HEK293 (cell line): ENCODE measurements at regions not wholly inside any gene's neighbourhood (a gene's known extent, or its start where the extent isn't known, plus 50 kb on each side); places are given as distances from the start of the nearest gene placed in this dataset.

Experiments used
- CTCF ChIA-PET: fragments of 350-600 bp; formaldehyde crosslinking; extraction: SDS; loops from one replicate; lab custom pipeline; 2021; ENCODE audit warnings: antibody characterized with exemption; lab: Yijun Ruan, JAX
- POLR2A ChIA-PET: fragments of 300-600 bp; formaldehyde crosslinking; extraction: SDS; loops from one replicate; lab custom pipeline; 2020; ENCODE audit warnings: antibody characterized with exemption, inconsistent platforms; lab: Yijun Ruan, JAX
- H3K27ac ChIP-seq: fragments of 200-500 bp; sonication (Bioruptor generic); 2 replicates; pipeline ENCODE4 v1.5.1; 2014; ENCODE audit warnings: low read depth, low read length, control low read depth, inconsistent platforms; ENCODE audit errors: extremely low read depth
- H3K36me3 ChIP-seq, 2 experiments: fragments of 200-500 bp in 1 of 2; sonication (Bioruptor generic) in 1 of 2; 1 replicate in 1 of 2; 2 replicates in 1 of 2; pipeline ENCODE4 v1.5.1; 2014 to 2017; ENCODE audit warnings: inconsistent platforms in 2 of 2, low read length in 2 of 2; ENCODE audit not compliant: control insufficient read depth in 2 of 2, insufficient read depth in 1 of 2
- H3K4me1 ChIP-seq: fragments of 200-500 bp; sonication (Bioruptor generic); 2 replicates; pipeline ENCODE4 v1.5.1; 2014; ENCODE audit warnings: mild to moderate bottlenecking, low read length, inconsistent platforms; ENCODE audit not compliant: control insufficient read depth, insufficient read depth
- H3K4me3 ChIP-seq: 2 replicates; pipeline ENCODE4 v1.5.1; 2011; ENCODE audit warnings: low read depth, mild to moderate bottlenecking, control low read depth, low read length, moderate library complexity
- H3K9me3 ChIP-seq: fragments of 200-500 bp; sonication (Bioruptor generic); 2 replicates; pipeline ENCODE4 v1.5.1; 2014; ENCODE audit warnings: low read depth, low read length, inconsistent platforms; ENCODE audit not compliant: control insufficient read depth, insufficient read depth
- BCL11B ChIP-seq: fragments of 450-650 bp; formaldehyde crosslinking; IDR thresholded peaks from 2 replicates; pipeline ENCODE4 v1.5.1; 2016; ENCODE audit warnings: low read depth, missing biosample characterization, missing genetic modification characterization
- GFI1B ChIP-seq: fragments of 450-650 bp; formaldehyde crosslinking; IDR thresholded peaks from 2 replicates; pipeline ENCODE4 v1.5.1; 2016; ENCODE audit warnings: missing biosample characterization, missing genetic modification characterization
- REPIN1 ChIP-seq: fragments of 450-650 bp; formaldehyde crosslinking; IDR thresholded peaks from 2 replicates; pipeline ENCODE4 v1.5.1; 2017; ENCODE audit warnings: missing biosample characterization, missing genetic modification characterization, low read depth
- SP2 ChIP-seq: fragments of 450-650 bp; formaldehyde crosslinking; IDR thresholded peaks from 2 replicates; pipeline ENCODE4 v1.5.1; 2016; ENCODE audit warnings: missing biosample characterization, missing genetic modification characterization
- ZNF140 ChIP-seq: fragments of 450-650 bp; formaldehyde crosslinking; IDR thresholded peaks from 2 replicates; pipeline ENCODE4 v1.5.1; 2016; ENCODE audit warnings: missing biosample characterization, missing genetic modification characterization
- ZNF16 ChIP-seq: fragments of 450-650 bp; formaldehyde crosslinking; IDR thresholded peaks from 2 replicates; pipeline ENCODE4 v1.5.1; 2016; ENCODE audit warnings: low read depth, missing biosample characterization, missing genetic modification characterization
- ZNF202 ChIP-seq: fragments of 450-650 bp; formaldehyde crosslinking; IDR thresholded peaks from 2 replicates; pipeline ENCODE4 v1.5.1; 2016; ENCODE audit warnings: missing biosample characterization, missing genetic modification characterization, borderline replicate concordance
- ZNF266 ChIP-seq: fragments of 450-650 bp; formaldehyde crosslinking; IDR thresholded peaks from 2 replicates; pipeline ENCODE4 v1.5.1; 2016; ENCODE audit warnings: missing biosample characterization, missing genetic modification characterization, low read depth
- ZNF341 ChIP-seq: fragments of 450-650 bp; formaldehyde crosslinking; IDR thresholded peaks from 2 replicates; pipeline ENCODE4; 2016; ENCODE audit warnings: low read depth, missing biosample characterization, missing genetic modification characterization
- ZNF366 ChIP-seq: fragments of 450-650 bp; formaldehyde crosslinking; conservative IDR thresholded peaks from 2 replicates; pipeline ENCODE4 v1.5.1; 2016; ENCODE audit warnings: missing biosample characterization, missing genetic modification characterization
- ZNF530 ChIP-seq: fragments of 450-650 bp; formaldehyde crosslinking; IDR thresholded peaks from 2 replicates; pipeline ENCODE4 v1.5.1; 2016; ENCODE audit warnings: low read depth, missing biosample characterization, missing genetic modification characterization
- ZNF677 ChIP-seq: fragments of 450-650 bp; IDR thresholded peaks from 2 replicates; pipeline ENCODE4 v1.5.0; 2018; ENCODE audit warnings: missing biosample characterization, mild to moderate bottlenecking, missing genetic modification characterization, moderate library complexity
- TF ChIP-seq, protein P1 (sequence below): fragments of 450-650 bp; formaldehyde crosslinking; IDR thresholded peaks from 2 replicates; pipeline ENCODE4 v1.5.1; 2016; ENCODE audit warnings: missing biosample characterization, missing genetic modification characterization, low read depth
- TF ChIP-seq, protein P2 (sequence below): fragments of 450-650 bp; formaldehyde crosslinking; IDR thresholded peaks from 2 replicates; pipeline ENCODE4 v1.5.1; 2016; ENCODE audit warnings: missing biosample characterization, missing genetic modification characterization
- TF ChIP-seq, protein P3 (sequence below): fragments of 450-650 bp; formaldehyde crosslinking; IDR thresholded peaks from 2 replicates; pipeline ENCODE4 v1.5.1; 2017; ENCODE audit warnings: missing biosample characterization, missing genetic modification characterization
- TF ChIP-seq, protein P4 (sequence below): fragments of 450-650 bp; formaldehyde crosslinking; IDR thresholded peaks from 2 replicates; pipeline ENCODE4 v1.5.1; 2016; ENCODE audit warnings: missing biosample characterization, missing genetic modification characterization
- TF ChIP-seq, protein P5 (sequence below): fragments of 450-650 bp; formaldehyde crosslinking; IDR thresholded peaks from 2 replicates; pipeline ENCODE4 v1.5.1; 2016; ENCODE audit warnings: missing biosample characterization, missing genetic modification characterization, borderline replicate concordance
- TF ChIP-seq, protein P6 (sequence below): fragments of 450-650 bp; IDR thresholded peaks from 2 replicates; pipeline ENCODE4 v1.5.1; 2018; ENCODE audit warnings: missing biosample characterization, missing genetic modification characterization

DNA sequence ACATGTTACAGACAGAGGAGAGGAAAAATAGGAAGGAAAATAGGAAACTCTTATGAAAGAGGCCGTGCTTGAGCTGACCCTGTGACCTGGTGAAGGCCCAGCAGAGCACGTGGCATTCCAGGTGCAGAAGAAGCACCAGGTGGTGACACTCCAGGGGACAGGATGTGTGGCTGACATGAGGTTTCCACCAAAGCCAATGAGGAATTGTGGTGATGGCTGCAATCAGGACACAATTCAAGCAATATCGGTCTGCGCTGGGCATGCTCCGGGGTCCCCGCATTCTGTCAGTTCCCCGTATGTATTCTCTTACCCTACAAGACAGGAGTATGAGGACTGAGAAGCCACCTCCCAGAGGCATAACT, 504.2 kb downstream of the EIPR1 start:
- no peak overlapping the region for H3K4me3 ChIP-seq
- TF ChIP-seq ZNF140 (tag by site-specific recombination) (no peak), ZNF16 (tag by site-specific recombination) (no peak), GFI1B (tag by site-specific recombination) (no peak), ZNF530 (tag by site-specific recombination) (no peak), REPIN1 (tag by site-specific recombination) (no peak), ZNF266 (no peak), BCL11B (tag by site-specific recombination) (no peak), ZNF366 (no peak), ZNF341 (tag by site-specific recombination) (no peak), ZNF677 (tag by site-specific recombination) (no peak), SP2 (tag by site-specific recombination) (no peak), ZNF202 (no peak)
- TF ChIP-seq, protein P1, sequence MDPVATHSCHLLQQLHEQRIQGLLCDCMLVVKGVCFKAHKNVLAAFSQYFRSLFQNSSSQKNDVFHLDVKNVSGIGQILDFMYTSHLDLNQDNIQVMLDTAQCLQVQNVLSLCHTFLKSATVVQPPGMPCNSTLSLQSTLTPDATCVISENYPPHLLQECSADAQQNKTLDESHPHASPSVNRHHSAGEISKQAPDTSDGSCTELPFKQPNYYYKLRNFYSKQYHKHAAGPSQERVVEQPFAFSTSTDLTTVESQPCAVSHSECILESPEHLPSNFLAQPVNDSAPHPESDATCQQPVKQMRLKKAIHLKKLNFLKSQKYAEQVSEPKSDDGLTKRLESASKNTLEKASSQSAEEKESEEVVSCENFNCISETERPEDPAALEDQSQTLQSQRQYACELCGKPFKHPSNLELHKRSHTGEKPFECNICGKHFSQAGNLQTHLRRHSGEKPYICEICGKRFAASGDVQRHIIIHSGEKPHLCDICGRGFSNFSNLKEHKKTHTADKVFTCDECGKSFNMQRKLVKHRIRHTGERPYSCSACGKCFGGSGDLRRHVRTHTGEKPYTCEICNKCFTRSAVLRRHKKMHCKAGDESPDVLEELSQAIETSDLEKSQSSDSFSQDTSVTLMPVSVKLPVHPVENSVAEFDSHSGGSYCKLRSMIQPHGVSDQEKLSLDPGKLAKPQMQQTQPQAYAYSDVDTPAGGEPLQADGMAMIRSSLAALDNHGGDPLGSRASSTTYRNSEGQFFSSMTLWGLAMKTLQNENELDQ (tag by site-specific recombination): no peak
- TF ChIP-seq, protein P2, sequence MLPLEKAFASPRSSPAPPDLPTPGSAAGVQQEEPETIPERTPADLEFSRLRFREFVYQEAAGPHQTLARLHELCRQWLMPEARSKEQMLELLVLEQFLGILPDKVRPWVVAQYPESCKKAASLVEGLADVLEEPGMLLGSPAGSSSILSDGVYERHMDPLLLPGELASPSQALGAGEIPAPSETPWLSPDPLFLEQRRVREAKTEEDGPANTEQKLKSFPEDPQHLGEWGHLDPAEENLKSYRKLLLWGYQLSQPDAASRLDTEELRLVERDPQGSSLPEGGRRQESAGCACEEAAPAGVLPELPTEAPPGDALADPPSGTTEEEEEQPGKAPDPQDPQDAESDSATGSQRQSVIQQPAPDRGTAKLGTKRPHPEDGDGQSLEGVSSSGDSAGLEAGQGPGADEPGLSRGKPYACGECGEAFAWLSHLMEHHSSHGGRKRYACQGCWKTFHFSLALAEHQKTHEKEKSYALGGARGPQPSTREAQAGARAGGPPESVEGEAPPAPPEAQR (tag by site-specific recombination): no peak
- TF ChIP-seq, protein P3, sequence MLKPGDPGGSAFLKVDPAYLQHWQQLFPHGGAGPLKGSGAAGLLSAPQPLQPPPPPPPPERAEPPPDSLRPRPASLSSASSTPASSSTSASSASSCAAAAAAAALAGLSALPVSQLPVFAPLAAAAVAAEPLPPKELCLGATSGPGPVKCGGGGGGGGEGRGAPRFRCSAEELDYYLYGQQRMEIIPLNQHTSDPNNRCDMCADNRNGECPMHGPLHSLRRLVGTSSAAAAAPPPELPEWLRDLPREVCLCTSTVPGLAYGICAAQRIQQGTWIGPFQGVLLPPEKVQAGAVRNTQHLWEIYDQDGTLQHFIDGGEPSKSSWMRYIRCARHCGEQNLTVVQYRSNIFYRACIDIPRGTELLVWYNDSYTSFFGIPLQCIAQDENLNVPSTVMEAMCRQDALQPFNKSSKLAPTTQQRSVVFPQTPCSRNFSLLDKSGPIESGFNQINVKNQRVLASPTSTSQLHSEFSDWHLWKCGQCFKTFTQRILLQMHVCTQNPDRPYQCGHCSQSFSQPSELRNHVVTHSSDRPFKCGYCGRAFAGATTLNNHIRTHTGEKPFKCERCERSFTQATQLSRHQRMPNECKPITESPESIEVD (tag by site-specific recombination): no peak
- TF ChIP-seq, protein P4, sequence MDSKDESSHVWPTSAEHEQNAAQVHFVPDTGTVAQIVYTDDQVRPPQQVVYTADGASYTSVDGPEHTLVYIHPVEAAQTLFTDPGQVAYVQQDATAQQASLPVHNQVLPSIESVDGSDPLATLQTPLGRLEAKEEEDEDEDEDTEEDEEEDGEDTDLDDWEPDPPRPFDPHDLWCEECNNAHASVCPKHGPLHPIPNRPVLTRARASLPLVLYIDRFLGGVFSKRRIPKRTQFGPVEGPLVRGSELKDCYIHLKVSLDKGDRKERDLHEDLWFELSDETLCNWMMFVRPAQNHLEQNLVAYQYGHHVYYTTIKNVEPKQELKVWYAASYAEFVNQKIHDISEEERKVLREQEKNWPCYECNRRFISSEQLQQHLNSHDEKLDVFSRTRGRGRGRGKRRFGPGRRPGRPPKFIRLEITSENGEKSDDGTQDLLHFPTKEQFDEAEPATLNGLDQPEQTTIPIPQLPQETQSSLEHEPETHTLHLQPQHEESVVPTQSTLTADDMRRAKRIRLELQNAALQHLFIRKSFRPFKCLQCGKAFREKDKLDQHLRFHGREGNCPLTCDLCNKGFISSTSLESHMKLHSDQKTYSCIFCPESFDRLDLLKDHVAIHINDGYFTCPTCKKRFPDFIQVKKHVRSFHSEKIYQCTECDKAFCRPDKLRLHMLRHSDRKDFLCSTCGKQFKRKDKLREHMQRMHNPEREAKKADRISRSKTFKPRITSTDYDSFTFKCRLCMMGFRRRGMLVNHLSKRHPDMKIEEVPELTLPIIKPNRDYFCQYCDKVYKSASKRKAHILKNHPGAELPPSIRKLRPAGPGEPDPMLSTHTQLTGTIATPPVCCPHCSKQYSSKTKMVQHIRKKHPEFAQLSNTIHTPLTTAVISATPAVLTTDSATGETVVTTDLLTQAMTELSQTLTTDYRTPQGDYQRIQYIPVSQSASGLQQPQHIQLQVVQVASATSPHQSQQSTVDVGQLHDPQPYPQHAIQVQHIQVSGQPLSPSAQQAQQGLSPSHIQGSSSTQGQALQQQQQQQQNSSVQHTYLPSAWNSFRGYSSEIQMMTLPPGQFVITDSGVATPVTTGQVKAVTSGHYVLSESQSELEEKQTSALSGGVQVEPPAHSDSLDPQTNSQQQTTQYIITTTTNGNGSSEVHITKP (tag by site-specific recombination): no peak
- TF ChIP-seq, protein P5, sequence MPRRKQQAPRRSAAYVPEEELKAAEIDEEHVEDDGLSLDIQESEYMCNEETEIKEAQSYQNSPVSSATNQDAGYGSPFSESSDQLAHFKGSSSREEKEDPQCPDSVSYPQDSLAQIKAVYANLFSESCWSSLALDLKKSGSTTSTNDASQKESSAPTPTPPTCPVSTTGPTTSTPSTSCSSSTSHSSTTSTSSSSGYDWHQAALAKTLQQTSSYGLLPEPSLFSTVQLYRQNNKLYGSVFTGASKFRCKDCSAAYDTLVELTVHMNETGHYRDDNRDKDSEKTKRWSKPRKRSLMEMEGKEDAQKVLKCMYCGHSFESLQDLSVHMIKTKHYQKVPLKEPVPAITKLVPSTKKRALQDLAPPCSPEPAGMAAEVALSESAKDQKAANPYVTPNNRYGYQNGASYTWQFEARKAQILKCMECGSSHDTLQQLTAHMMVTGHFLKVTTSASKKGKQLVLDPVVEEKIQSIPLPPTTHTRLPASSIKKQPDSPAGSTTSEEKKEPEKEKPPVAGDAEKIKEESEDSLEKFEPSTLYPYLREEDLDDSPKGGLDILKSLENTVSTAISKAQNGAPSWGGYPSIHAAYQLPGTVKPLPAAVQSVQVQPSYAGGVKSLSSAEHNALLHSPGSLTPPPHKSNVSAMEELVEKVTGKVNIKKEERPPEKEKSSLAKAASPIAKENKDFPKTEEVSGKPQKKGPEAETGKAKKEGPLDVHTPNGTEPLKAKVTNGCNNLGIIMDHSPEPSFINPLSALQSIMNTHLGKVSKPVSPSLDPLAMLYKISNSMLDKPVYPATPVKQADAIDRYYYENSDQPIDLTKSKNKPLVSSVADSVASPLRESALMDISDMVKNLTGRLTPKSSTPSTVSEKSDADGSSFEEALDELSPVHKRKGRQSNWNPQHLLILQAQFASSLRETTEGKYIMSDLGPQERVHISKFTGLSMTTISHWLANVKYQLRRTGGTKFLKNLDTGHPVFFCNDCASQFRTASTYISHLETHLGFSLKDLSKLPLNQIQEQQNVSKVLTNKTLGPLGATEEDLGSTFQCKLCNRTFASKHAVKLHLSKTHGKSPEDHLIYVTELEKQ (tag by site-specific recombination): no peak
- TF ChIP-seq, protein P6, sequence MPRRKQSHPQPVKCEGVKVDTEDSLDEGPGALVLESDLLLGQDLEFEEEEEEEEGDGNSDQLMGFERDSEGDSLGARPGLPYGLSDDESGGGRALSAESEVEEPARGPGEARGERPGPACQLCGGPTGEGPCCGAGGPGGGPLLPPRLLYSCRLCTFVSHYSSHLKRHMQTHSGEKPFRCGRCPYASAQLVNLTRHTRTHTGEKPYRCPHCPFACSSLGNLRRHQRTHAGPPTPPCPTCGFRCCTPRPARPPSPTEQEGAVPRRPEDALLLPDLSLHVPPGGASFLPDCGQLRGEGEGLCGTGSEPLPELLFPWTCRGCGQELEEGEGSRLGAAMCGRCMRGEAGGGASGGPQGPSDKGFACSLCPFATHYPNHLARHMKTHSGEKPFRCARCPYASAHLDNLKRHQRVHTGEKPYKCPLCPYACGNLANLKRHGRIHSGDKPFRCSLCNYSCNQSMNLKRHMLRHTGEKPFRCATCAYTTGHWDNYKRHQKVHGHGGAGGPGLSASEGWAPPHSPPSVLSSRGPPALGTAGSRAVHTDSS (tag by site-specific recombination): no peak
- TF ChIP-seq, all 188 proteins: peak for 0
- Histone ChIP-seq H3K4me1 (no peaks in the 10 kb centered on the region), H3K36me3 (no peaks in the 10 kb centered on the region), H3K9me3 (no peaks in the 10 kb centered on the region), H3K27ac (no peak overlapping the region)
- ChIA-PET POLR2A (no interaction called here), CTCF (no interaction called here)
